Smooth muscle cell (in vitro differentiated cells): ENCODE measurements at regions not wholly inside any gene's neighbourhood (a gene's known extent, or its start where the extent isn't known, plus 50 kb on each side); places are given as distances from the start of the nearest gene placed in this dataset.

Experiments
- DNase-seq: peaks from one replicate; lab custom pipeline; 2025; ENCODE audit not compliant: unreplicated experiment; lab: John Stamatoyannopoulos, UW
- H2AFZ ChIP-seq: fragments of 200-600 bp; sonication (generic); 2 replicates; pipeline ENCODE4 v1.6.0; 2016; ENCODE audit warnings: antibody characterized with exemption, low read depth, mild to moderate bottlenecking
- H3F3A ChIP-seq: fragments of 200-600 bp; sonication (generic); 2 replicates; pipeline ENCODE4 v1.6.0; 2017; ENCODE audit warnings: antibody characterized with exemption, low read depth
- H3K27ac ChIP-seq: fragments of 200-600 bp; sonication (generic); 2 replicates; pipeline ENCODE4 v1.5.1; 2016; ENCODE audit warnings: low read depth, mild to moderate bottlenecking
- H3K27me3 ChIP-seq: fragments of 200-600 bp; sonication (generic); 2 replicates; pipeline ENCODE4 v1.6.1; 2016; ENCODE audit warnings: low read depth, mild to moderate bottlenecking
- H3K36me3 ChIP-seq: fragments of 200-600 bp; sonication (generic); 2 replicates; pipeline ENCODE4 v1.5.1; 2016; ENCODE audit warnings: low read depth
- H3K4me1 ChIP-seq: fragments of 200-600 bp; sonication (generic); 2 replicates; pipeline ENCODE4 v1.5.1; 2016; ENCODE audit warnings: low read depth
- H3K4me2 ChIP-seq: fragments of 200-600 bp; sonication (generic); 2 replicates; pipeline ENCODE4 v1.6.0; 2016; ENCODE audit warnings: mild to moderate bottlenecking
- H3K4me3 ChIP-seq: fragments of 200-600 bp; sonication (generic); 2 replicates; pipeline ENCODE4 v1.5.1; 2016; ENCODE audit warnings: mild to moderate bottlenecking
- H3K79me2 ChIP-seq: fragments of 200-600 bp; sonication (generic); 2 replicates; pipeline ENCODE4 v1.6.0; 2016; ENCODE audit warnings: low read depth, mild to moderate bottlenecking
- H3K9ac ChIP-seq: fragments of 200-600 bp; sonication (generic); 2 replicates; pipeline ENCODE4 v1.6.0; 2016; ENCODE audit warnings: low read depth
- H3K9me3 ChIP-seq: fragments of 200-600 bp; sonication (generic); replicated peaks from 2 replicates; pipeline ENCODE4 v1.5.1; 2016; ENCODE audit warnings: low read depth
- H4K20me1 ChIP-seq: fragments of 200-600 bp; sonication (generic); 2 replicates; pipeline ENCODE4 v1.6.0; 2016; ENCODE audit warnings: low read depth
- CTCF ChIP-seq: fragments of 200-600 bp; sonication (generic); IDR thresholded peaks from 2 replicates; pipeline ENCODE4 v1.5.1; 2017; ENCODE audit warnings: borderline replicate concordance, mild to moderate bottlenecking, antibody characterized with exemption; ENCODE audit not compliant: insufficient read depth, poor library complexity, severe bottlenecking
- WGBS: methylation state at CpG from one replicate; pipeline ENCODE4 v1.1.7; 2016; ENCODE audit warnings: low lambda C conversion rate; 5-methylcytosine and 5-hydroxymethylcytosine counted together

- Histone ChIP-seq H3K4me2 (no peak overlapping the region), H3K27ac (no peak overlapping the region), H3K36me3 (no peaks in the 10 kb centered on the region), H3K9ac (no peak overlapping the region), H2AFZ (no peak overlapping the region), H3K4me1 (peaks cover 6% of the 10 kb centered on the region), H3K27me3 (peaks cover 76% of the 10 kb centered on the region), H3K9me3 (no peaks in the 10 kb centered on the region), H3K4me3 (no peak overlapping the region), H3K79me2 (no peaks in the 10 kb centered on the region), H4K20me1 (no peaks in the 10 kb centered on the region), H3F3A (no peaks in the 10 kb centered on the region)
- TF ChIP-seq CTCF = no peak
- WGBS = 21% methylated on average over 19 of the region's 19 CpGs
- no peak for DNase-seq
These were observed 221.5 kb upstream of the FOXF1 start for GRCh38 chr16:86288716-86289294.

- Histone ChIP-seq H3K4me2 (no peak overlapping the region), H3K9me3 (no peaks in the 10 kb centered on the region), H4K20me1 (no peaks in the 10 kb centered on the region), H3K79me2 (no peaks in the 10 kb centered on the region), H2AFZ (no peak overlapping the region), H3K9ac (no peak overlapping the region), H3K27ac (no peak overlapping the region), H3K27me3 (peaks cover 71% of the 10 kb centered on the region), H3F3A (no peaks in the 10 kb centered on the region), H3K4me3 (no peak overlapping the region), H3K36me3 (no peaks in the 10 kb centered on the region), H3K4me1 (peaks cover 6% of the 10 kb centered on the region)
- WGBS = 54% methylated on average over 11 of the region's 11 CpGs
- DNase-seq = no peak
- no peak for TF ChIP-seq CTCF
These were observed 221.0 kb upstream of the FOXF1 start for GRCh38 chr16:86289304-86289703.

- Histone ChIP-seq H3K4me1 (peaks cover 6% of the 10 kb centered on the region), H3F3A (no peaks in the 10 kb centered on the region), H3K4me2 (no peak overlapping the region), H3K27ac (no peak overlapping the region), H3K79me2 (no peaks in the 10 kb centered on the region), H3K27me3 (peaks cover 66% of the 10 kb centered on the region), H2AFZ (no peak overlapping the region), H3K4me3 (no peak overlapping the region), H3K36me3 (no peaks in the 10 kb centered on the region), H4K20me1 (no peaks in the 10 kb centered on the region), H3K9ac (no peak overlapping the region), H3K9me3 (no peaks in the 10 kb centered on the region)
- WGBS = 80% methylated on average over 2 of the region's 2 CpGs
- DNase-seq = no peak
- TF ChIP-seq CTCF = no peak
These were observed 220.4 kb upstream of the FOXF1 start for GRCh38 chr16:86289907-86290306.

GRCh38 chr16:86291491-86291890 lies 218.8 kb upstream of the FOXF1 start:
- Histone ChIP-seq H2AFZ (no peak overlapping the region), H4K20me1 (no peaks in the 10 kb centered on the region), H3F3A (peaks cover 3% of the 10 kb centered on the region), H3K79me2 (no peaks in the 10 kb centered on the region), H3K4me2 (no peak overlapping the region), H3K27me3 (peaks cover 50% of the 10 kb centered on the region), H3K36me3 (no peaks in the 10 kb centered on the region), H3K9me3 (no peaks in the 10 kb centered on the region), H3K27ac (no peak overlapping the region), H3K9ac (no peak overlapping the region), H3K4me1 (peaks cover 4% of the 10 kb centered on the region), H3K4me3 (no peak overlapping the region)
- TF ChIP-seq CTCF = no peak
- no peak for DNase-seq
- WGBS = 90% methylated on average over 7 of the region's 7 CpGs
